Uterus (tissue), 3 donors: ENCODE measurements at regions not wholly inside any gene's neighbourhood (a gene's known extent, or its start where the extent isn't known, plus 50 kb on each side); places are given as distances from the start of the nearest gene placed in this dataset.
"Not testable (repeated sequence)": the region's sequence is repeated elsewhere in the genome, so short reads cannot be mapped to it uniquely, and the experiment has no call there.

Experiments used
- DNase-seq, 2 donors: peaks; one replicate each; pipeline ENCODE4 v3.0.0-alpha.2; 2019 to 2020
- H3K27ac ChIP-seq, 2 donors: fragments of 200-600 bp; sonication (generic); 1 replicate in 1 of 2; 2 replicates in 1 of 2; pipeline ENCODE4 v1.5.1; 2016 to 2018
- H3K27me3 ChIP-seq, 2 donors: fragments of 200-600 bp; sonication (generic); one replicate each; pipeline ENCODE4 v1.5.1; 2018 to 2019; ENCODE audit warnings: control low read depth in 1 of 2
- H3K36me3 ChIP-seq, 2 donors: fragments of 200-600 bp; sonication (generic); one replicate each; pipeline ENCODE4 v1.5.1; 2019; ENCODE audit warnings: control low read depth in 1 of 2
- H3K4me1 ChIP-seq, 2 donors: fragments of 200-600 bp; sonication (generic); one replicate each; pipeline ENCODE4 v1.5.1; 2018 to 2019; ENCODE audit warnings: control low read depth in 1 of 2
- H3K4me3 ChIP-seq, 2 donors: fragments of 200-600 bp; sonication (generic); 1 replicate in 1 of 2; 2 replicates in 1 of 2; pipeline ENCODE4 v1.5.1; 2018 to 2019; ENCODE audit warnings: mild to moderate bottlenecking in 1 of 2
- H3K9me3 ChIP-seq, 2 donors: fragments of 200-600 bp; sonication (generic); one replicate each; pipeline ENCODE4 v1.5.1; 2019; ENCODE audit warnings: control low read depth in 1 of 2
- POLR2A ChIP-seq, 2 donors: fragments of 450-650 bp; IDR thresholded peaks; one replicate each; pipeline ENCODE4 v1.6.1; 2016; ENCODE audit warnings: antibody characterized with exemption in 2 of 2, mild to moderate bottlenecking in 1 of 2, moderate library complexity in 1 of 2
- intact Hi-C: fragments of 100-400 bp; cut with DNase I; formaldehyde crosslinking; loops from one replicate; pipeline ENCODE4 v1.15.1; 2023; ENCODE audit warnings: low total_unique reads
- TF ChIP-seq, protein P1 (sequence below), 4 experiments: fragments of 200-600 bp in 2 of 4; fragments of 450-650 bp in 2 of 4; sonication (generic) in 2 of 4; IDR thresholded peaks; one replicate each; pipeline ENCODE4 v1.5.1; 2016 to 2019; ENCODE audit warnings: antibody characterized with exemption in 4 of 4, mild to moderate bottlenecking in 2 of 4, moderate library complexity in 1 of 4
- donor health status: DM: yes; HTN: yes; CAD: no.

DNA sequence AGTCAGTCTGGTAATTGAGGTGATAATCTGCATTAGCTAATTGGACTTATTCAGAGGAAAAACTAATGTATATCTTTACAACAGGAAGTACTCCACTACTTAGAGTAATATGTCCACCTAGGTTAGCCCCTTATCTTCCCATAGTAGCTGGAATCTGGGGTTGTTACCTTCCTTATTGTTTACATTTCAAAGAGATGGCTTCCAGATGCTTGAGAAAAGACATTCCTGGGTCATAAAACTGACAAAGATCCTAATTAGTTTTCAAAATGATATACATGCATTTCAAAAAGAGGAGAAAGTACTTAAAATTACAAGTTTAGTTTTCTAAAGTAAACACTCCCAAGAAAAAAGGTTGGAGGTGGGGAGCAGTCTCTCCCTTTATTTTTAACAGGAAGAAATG, 78.1 kb downstream of the RPL10L start:
- Histone ChIP-seq H3K4me1 (no peaks in the 10 kb centered on the region), H3K27me3 (no peaks in the 10 kb centered on the region), H3K36me3 (no peaks in the 10 kb centered on the region), H3K27ac (no peak overlapping the region), H3K9me3 (no peaks in the 10 kb centered on the region), H3K4me3 (no peak overlapping the region)
- no peak for DNase-seq
- TF ChIP-seq, protein P1, sequence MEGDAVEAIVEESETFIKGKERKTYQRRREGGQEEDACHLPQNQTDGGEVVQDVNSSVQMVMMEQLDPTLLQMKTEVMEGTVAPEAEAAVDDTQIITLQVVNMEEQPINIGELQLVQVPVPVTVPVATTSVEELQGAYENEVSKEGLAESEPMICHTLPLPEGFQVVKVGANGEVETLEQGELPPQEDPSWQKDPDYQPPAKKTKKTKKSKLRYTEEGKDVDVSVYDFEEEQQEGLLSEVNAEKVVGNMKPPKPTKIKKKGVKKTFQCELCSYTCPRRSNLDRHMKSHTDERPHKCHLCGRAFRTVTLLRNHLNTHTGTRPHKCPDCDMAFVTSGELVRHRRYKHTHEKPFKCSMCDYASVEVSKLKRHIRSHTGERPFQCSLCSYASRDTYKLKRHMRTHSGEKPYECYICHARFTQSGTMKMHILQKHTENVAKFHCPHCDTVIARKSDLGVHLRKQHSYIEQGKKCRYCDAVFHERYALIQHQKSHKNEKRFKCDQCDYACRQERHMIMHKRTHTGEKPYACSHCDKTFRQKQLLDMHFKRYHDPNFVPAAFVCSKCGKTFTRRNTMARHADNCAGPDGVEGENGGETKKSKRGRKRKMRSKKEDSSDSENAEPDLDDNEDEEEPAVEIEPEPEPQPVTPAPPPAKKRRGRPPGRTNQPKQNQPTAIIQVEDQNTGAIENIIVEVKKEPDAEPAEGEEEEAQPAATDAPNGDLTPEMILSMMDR (IDR thresholded peaks at IDR 0.05) = no peak
- TF ChIP-seq POLR2A (IDR thresholded peaks at IDR 0.05) = no peak
- intact Hi-C loops = no loop called here

DNA sequence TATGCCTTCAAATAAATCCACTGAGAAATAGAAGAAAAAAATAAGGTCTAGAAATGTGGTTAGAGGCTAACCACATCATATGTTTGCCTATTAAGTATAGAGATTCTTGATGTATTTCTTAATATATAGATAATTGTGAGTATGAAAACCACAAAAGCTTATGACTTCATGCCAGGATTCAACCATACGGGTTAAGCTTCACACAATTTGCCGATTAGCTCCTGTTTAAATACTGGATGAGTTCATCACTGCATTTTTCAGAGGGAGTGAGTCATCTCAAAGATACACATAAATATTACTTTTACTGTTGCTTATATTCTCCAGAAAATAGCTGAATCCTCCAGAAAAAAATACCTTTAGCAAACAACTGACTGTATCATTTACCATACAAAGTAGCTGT, 79.6 kb downstream of the RPL10L start:
- intact Hi-C loops = no loop called here
- H3K27me3 ChIP-seq = no peaks in the 10 kb centered on the region
- H3K4me3 ChIP-seq = no peak overlapping the region
- no peaks in the 10 kb centered on the region for H3K4me1 ChIP-seq
- no peak for DNase-seq
- H3K27ac ChIP-seq = no peak overlapping the region
- no peaks in the 10 kb centered on the region for H3K36me3 ChIP-seq
- H3K9me3 ChIP-seq = no peaks in the 10 kb centered on the region
- no peak for TF ChIP-seq POLR2A (IDR thresholded peaks at IDR 0.05)
- TF ChIP-seq, protein P1 (IDR thresholded peaks at IDR 0.05) = no peak

DNA sequence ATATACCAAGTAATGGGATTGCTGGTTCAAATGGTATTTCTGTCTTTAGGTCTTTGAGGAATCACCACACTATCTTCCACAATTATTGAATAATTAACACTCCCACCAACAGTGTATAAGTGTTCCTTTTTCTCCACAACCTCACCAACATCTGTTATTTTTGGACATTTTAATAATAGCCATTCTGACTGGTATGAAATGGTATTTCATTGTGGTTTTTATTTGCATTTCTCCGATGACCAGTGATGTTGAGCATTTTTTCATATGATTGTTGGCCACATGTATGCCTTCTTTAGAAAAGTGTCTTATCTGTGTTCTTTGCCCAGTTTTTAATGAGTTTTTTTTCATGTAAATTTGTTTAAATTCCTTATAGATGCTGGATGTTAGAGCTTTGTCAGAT, 83.4 kb downstream of the RPL10L start:
- H3K4me3 ChIP-seq, H3K4me1 ChIP-seq, DNase-seq, H3K27ac ChIP-seq, H3K9me3 ChIP-seq, H3K27me3 ChIP-seq, H3K36me3 ChIP-seq, intact Hi-C loops: not testable (repeated sequence)

DNA sequence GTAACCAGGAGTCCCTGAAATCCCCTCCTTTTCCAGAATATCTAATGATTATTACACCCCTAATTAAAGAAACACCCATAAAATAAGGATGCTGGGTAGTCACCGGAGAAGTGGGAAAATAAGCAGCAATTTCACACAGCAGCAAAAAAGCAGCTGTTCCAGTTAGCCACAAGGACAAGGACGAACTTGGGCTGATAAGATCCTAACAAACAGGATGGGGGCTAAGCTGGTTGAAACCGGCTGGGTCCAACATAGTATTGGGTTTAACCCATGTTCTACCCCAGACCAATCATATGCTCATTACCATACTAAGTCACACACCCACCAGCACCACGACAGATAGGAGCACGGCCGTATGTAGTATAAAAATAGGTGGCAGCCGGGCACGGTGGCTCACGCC, 100.7 kb downstream of the RPL10L start:
- TF ChIP-seq POLR2A (IDR thresholded peaks at IDR 0.05) = no peak
- TF ChIP-seq, protein P1 (IDR thresholded peaks at IDR 0.05) = no peak
- no peaks in the 10 kb centered on the region for H3K36me3 ChIP-seq
- no peak for DNase-seq
- H3K4me1 ChIP-seq = no peaks in the 10 kb centered on the region
- no peak overlapping the region for H3K4me3 ChIP-seq
- no peaks in the 10 kb centered on the region for H3K27me3 ChIP-seq
- no peak overlapping the region for H3K27ac ChIP-seq
- no peaks in the 10 kb centered on the region for H3K9me3 ChIP-seq
- intact Hi-C loops = no loop called here

DNA sequence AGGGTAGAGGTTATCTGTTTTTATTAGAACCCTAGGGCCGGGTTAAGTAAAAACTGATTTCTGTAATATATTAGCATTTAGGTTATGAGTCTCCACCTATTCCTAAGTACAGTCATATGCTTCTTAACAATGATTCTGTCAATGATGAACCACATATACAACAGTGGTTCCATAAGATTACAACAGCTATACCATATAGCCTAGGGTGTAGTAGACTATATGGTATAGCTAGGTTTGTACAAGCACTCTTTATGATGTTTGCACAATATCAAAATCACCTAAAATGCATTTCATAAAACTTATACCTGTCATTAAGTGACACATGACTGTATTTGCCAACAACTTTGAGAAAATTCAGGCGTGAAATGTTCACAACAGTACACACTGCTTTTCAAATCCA, 110.6 kb downstream of the RPL10L start:
- H3K27ac ChIP-seq = no peak overlapping the region
- no peaks in the 10 kb centered on the region for H3K9me3 ChIP-seq
- no peak for DNase-seq
- no peak for TF ChIP-seq POLR2A (IDR thresholded peaks at IDR 0.05)
- TF ChIP-seq, protein P1 (IDR thresholded peaks at IDR 0.05) = no peak
- intact Hi-C loops = no loop called here
- H3K27me3 ChIP-seq = no peaks in the 10 kb centered on the region
- H3K36me3 ChIP-seq = no peaks in the 10 kb centered on the region
- H3K4me3 ChIP-seq = no peak overlapping the region
- no peaks in the 10 kb centered on the region for H3K4me1 ChIP-seq

DNA sequence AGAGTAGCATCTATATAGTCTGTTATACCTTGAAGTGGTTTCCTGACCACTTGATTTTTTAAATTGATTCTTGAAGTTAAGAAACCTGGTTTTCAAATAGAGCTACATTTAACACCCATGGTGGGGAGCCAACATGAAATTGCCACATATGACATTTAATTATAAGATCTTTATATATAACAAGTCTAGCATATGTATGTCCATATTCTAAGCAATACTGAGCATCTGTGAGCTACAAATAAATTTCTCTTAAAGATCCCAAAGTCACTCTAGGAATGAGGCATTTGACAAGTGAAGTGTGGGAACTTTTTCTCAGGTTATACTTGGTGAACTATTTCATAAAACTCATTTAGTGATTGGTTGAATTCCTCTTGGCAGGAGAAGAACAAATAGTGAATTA, 132.5 kb downstream of the RPL10L start:
- H3K9me3 ChIP-seq = no peaks in the 10 kb centered on the region
- no peaks in the 10 kb centered on the region for H3K4me1 ChIP-seq
- TF ChIP-seq, protein P1 (IDR thresholded peaks at IDR 0.05) = no peak
- no peak for TF ChIP-seq POLR2A (IDR thresholded peaks at IDR 0.05)
- no peak for DNase-seq
- H3K27me3 ChIP-seq = no peaks in the 10 kb centered on the region
- intact Hi-C loops = no loop called here
- H3K36me3 ChIP-seq = no peaks in the 10 kb centered on the region
- no peak overlapping the region for H3K4me3 ChIP-seq
- H3K27ac ChIP-seq = no peak overlapping the region

DNA sequence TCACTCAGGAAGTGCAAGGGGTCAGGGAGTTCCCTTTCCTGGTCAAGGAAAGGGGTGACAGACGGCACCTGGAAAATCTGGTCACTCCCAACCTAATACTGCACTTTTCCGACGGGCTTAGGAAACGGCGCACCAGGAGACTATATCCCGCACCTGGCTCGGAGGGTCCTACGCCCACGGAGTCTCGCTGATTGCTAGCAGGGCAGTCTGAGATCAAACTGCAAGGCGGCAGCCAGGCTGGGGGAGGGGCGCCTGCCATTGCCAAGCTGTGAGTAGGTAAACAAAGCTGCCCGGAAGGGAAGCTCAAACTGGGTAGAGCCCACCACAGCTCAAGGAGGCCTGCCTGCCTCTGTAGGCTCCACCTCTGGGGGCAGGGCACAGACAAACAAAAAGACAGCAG, 142.8 kb downstream of the RPL10L start:
- H3K36me3 ChIP-seq, H3K27me3 ChIP-seq, intact Hi-C loops, H3K27ac ChIP-seq, H3K9me3 ChIP-seq, H3K4me3 ChIP-seq, H3K4me1 ChIP-seq, DNase-seq: not testable (repeated sequence)
